Fibroblast of the aortic adventitia (primary cell): ENCODE measurements at regions not wholly inside any gene's neighbourhood (a gene's known extent, or its start where the extent isn't known, plus 50 kb on each side); places are given as distances from the start of the nearest gene placed in this dataset.
A peak's percentile ranks its signal among the peaks of the same experiment; 100 is the strongest.
"Not testable (repeated sequence)": the region's sequence is repeated elsewhere in the genome, so short reads cannot be mapped to it uniquely, and the experiment has no call there.

Experiments
- DNase-seq: peaks from one replicate; pipeline ENCODE4 v3.0.0-alpha.2; 2010; ENCODE audit warnings: low read depth
- H3K4me3 ChIP-seq: 2 replicates; pipeline ENCODE4 v1.5.1; 2011; ENCODE audit warnings: low read depth, mild to moderate bottlenecking, control low read depth, low read length, moderate library complexity
- CTCF ChIP-seq: IDR thresholded peaks from 2 replicates; pipeline ENCODE4 v1.5.1; 2011; ENCODE audit warnings: mild to moderate bottlenecking, low read length, control low read depth, inconsistent platforms; ENCODE audit not compliant: insufficient read depth

DNA sequence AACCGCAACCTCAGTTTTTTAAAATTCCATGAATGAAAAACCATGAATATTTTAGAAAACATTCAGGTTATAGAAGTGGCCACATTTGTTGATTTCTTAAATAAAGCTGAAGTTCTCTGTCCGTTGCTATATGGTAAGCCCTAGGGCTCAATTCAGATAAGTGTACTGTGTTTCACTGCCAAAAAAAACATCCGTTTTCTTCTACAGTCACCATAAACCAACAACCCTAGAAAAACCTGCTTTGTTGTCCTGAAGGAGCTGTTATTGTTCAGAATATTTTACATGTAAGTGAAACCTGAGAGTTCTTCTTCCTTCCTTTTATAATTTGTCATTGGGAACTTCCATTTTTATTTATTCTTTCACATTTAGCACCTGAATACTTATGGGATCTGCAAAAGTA lies 274.1 kb downstream of the TFAP2A start:
- no peak for DNase-seq
- no peak overlapping the region for H3K4me3 ChIP-seq
- TF ChIP-seq CTCF = no peak

DNA sequence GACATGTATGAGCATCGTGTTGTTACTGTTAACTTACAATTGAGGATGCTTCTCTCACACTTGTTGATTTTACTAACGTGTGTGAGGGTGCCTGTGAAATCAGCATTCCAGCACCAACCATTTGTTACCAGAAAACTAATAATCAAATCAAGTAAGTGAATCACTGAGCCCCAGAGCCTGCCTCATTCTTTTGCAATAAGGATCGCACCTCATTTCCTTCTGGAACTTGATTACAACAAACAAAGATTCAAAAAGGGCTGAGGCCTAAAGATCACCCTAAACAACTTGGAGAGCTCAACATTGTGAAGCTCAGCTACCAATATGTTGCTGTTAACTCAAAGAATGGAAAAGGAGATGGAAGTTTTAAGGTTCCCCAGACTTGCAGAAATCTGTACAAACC lies 274.7 kb downstream of the TFAP2A start:
- no peak for TF ChIP-seq CTCF
- no peak for DNase-seq
- H3K4me3 ChIP-seq = no peak overlapping the region

- no peak for TF ChIP-seq CTCF
- H3K4me3 ChIP-seq = no peak overlapping the region
- DNase-seq = peak; percentile 3
Measured at GRCh38 chr6:10138917-10139316, 276.0 kb downstream of the TFAP2A start.

- no peak for TF ChIP-seq CTCF
- no peak overlapping the region for H3K4me3 ChIP-seq
- no peak for DNase-seq
Measured at GRCh38 chr6:10136636-10137035, 278.2 kb downstream of the TFAP2A start.

GRCh38 chr6:10134185-10134584 lies 280.7 kb downstream of the TFAP2A start:
- not testable (repeated sequence) for DNase-seq, H3K4me3 ChIP-seq

DNA sequence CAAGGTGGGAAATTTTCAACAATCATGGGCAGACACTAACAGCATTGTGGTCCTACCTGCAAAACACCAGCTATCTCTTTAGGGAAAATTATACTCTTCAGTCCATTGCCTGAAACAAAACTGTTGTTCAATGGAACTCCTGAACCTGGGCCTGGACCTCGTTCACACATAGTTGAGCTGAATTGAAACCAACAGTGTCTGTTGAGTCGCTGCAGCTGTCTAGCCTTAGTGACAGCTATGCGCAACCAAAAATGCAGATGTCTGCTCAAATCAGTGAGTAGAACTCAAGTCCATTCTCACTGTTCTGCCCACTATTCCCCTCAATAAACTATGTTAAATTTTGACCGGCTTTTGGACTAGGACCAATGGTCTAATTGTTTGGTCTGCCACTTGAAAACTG lies 286.2 kb downstream of the TFAP2A start:
- DNase-seq = no peak

DNA sequence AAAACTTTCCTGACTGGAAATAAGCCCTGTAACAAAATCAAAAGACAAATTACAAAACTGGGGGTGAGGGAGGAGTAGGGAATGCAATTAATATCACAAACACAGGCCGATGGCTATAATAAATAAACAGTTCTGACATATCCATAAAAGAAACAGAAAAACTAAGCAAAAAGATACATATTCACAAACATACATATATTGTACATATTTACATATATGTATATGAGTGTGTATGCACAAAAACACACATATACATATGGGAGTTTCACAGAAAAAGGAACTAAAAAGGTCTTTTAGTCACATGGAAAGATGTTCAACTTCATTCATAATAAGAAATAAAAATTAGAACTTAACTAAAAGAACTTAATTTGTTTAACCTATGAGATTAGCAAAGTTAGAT lies 292.7 kb downstream of the TFAP2A start:
- DNase-seq = no peak
- H3K4me3 ChIP-seq = no peak overlapping the region
- no peak for TF ChIP-seq CTCF

More for the DNA sequence above, 286.2 kb downstream of the TFAP2A start:
- no peak for TF ChIP-seq CTCF
- H3K4me3 ChIP-seq = no peak overlapping the region
